Calu3 (cell line): ENCODE measurements at regions not wholly inside any gene's neighbourhood (a gene's known extent, or its start where the extent isn't known, plus 50 kb on each side); places are given as distances from the start of the nearest gene placed in this dataset.

Experiments
- BruUV-seq: library from RNA; stranded (reverse); fragments of 400-500 nt; replicated peaks from 2 replicates; lab custom pipeline; 2021; lab: Mats Ljungman, UMichigan
- CTCF ChIA-PET: fragments of 300-600 bp; sonication (Branson Sonifier 250); formaldehyde crosslinking; loops from one replicate; lab custom pipeline; 2022; ENCODE audit warnings: antibody characterized with exemption; lab: Charles Lee
- DNase-seq: peaks from one replicate; pipeline ENCODE4 v3.0.0; 2022
- H3K27ac Mint-ChIP-seq: one replicate; pipeline ENCODE4 v1.8.0; 2022; ENCODE audit warnings: mixed read lengths; ENCODE audit not compliant: unreplicated experiment
- H3K27me3 Mint-ChIP-seq: one replicate; pipeline ENCODE4 v1.8.0; 2022; ENCODE audit warnings: mixed read lengths; ENCODE audit not compliant: unreplicated experiment
- H3K36me3 Mint-ChIP-seq: one replicate; pipeline ENCODE4 v1.8.0; 2022; ENCODE audit warnings: mild to moderate bottlenecking, moderate library complexity, mixed read lengths; ENCODE audit not compliant: insufficient read depth, unreplicated experiment
- H3K4me1 Mint-ChIP-seq: one replicate; pipeline ENCODE4 v1.8.0; 2022; ENCODE audit warnings: mild to moderate bottlenecking, low read depth, mixed read lengths; ENCODE audit not compliant: unreplicated experiment
- H3K4me3 Mint-ChIP-seq: one replicate; pipeline ENCODE4 v1.8.0; 2022; ENCODE audit warnings: mild to moderate bottlenecking, low read depth, moderate library complexity, mixed read lengths; ENCODE audit not compliant: unreplicated experiment
- H3K9me3 Mint-ChIP-seq: one replicate; pipeline ENCODE4 v1.8.0; 2022; ENCODE audit warnings: low read depth, mixed read lengths; ENCODE audit not compliant: unreplicated experiment
- CTCF ChIP-seq: fragments of 200-600 bp; IDR thresholded peaks from one replicate; pipeline ENCODE4 v1.8.0; 2022; ENCODE audit warnings: antibody characterized with exemption; ENCODE audit not compliant: unreplicated experiment
- intact Hi-C: fragments of 100-400 bp; cut with micrococcal nuclease; formaldehyde crosslinking; loops from one replicate; pipeline ENCODE4 v1.10.0; 2022; ENCODE audit not compliant: unreplicated experiment

GRCh38 chr1:204819495-204819894, 51.2 kb upstream of the NFASC start:
- Mint-ChIP-seq H3K9me3 (no peaks in the 10 kb centered on the region), H3K4me1 (no peaks in the 10 kb centered on the region), H3K36me3 (no peaks in the 10 kb centered on the region), H3K27ac (no peak overlapping the region), H3K27me3 (peaks cover 99% of the 10 kb centered on the region), H3K4me3 (no peak overlapping the region)
- BruUV-seq = no TSS peak
- CTCF ChIA-PET = interaction anchor here (0.6 to 3.0 kb wide), 2 partner anchors 13 to 235 kb away, joined by 3 to 10 read pairs; no protein-coding TSS in a partner anchor
- intact Hi-C loops = no loop called here
- no peak for TF ChIP-seq CTCF
- no peak for DNase-seq
